HUDEP-2 (cell line): ENCODE measurements at regions not wholly inside any gene's neighbourhood (a gene's known extent, or its start where the extent isn't known, plus 50 kb on each side); places are given as distances from the start of the nearest gene placed in this dataset.

Experiments
- DNase-seq, 76 experiments: peaks; one replicate each; lab custom pipeline; 2025; ENCODE audit not compliant: unreplicated experiment in 76 of 76; lab: John Stamatoyannopoulos, UW

GRCh38 chr7:46565253-46566096 lies 644.4 kb upstream of the IGFBP3 start:
- no peak for DNase-seq

DNA sequence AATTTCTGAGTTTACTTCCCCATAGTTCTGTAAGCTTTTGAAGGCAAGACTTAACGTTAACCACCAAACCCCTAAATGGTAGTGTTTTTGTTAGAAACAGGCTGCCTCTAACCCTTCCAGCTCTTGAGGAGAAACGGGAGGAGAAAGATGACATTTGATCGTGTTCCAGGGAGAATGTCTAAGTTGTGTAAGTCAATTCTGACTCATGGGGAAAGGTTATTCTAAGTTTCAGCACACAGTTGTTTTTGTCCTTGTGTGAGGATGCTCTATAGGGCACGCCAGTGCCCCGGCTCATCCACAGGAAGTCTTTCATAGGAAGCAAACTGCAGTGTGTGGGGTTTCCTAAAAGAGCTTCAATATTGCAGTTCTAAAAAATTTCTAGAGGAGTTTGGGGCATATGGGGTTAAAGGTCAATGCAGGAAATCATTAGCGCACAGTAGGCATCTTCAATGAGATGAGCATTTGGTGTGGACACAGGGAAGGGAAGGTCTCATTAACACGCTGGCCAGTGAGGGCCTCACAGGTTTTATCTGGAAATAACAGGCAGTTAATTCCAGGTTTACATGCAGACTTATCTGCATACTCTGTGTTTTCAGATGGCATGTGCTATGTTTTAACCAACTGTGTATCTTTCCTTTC lies 638.2 kb upstream of the IGFBP3 start:
- no peak for DNase-seq

DNA sequence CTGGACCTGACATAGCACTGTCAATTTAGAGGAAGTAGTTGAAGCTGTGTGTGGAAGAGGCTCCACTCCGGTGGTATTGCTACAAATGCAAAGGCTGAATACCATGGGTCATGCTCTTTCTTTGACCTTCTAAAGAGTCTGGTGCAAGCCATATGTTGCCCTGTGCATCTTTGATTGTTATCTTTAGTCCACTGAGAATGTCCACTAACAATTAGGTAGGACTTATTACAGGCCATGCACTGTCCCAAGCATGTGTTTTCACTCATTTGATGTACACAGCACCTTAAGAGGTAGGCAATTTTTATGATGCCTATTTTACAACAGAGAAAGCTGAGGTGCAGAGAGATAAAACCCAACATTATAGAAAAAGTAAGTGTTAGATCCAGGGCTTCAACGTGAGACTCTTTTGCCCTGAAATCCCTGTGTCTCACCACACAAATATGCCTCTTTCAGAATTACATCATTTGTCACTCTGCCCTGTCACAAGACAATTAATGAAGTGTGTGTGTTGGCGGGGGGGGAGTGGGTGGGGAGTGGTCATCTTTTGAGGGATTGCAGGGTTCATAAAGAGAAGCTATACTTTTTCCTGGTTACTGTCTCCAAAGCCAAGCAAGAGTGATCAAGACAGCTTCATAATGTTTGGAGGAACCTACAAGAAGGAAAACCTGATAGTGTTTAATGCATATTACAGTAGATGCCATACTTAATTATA lies 637.6 kb upstream of the IGFBP3 start:
- no peak for DNase-seq

- no peak for DNase-seq
Measured at GRCh38 chr7:46557781-46558180, 636.7 kb upstream of the IGFBP3 start.

GRCh38 chr7:46557295-46557711 lies 636.2 kb upstream of the IGFBP3 start:
- DNase-seq = no peak

DNA sequence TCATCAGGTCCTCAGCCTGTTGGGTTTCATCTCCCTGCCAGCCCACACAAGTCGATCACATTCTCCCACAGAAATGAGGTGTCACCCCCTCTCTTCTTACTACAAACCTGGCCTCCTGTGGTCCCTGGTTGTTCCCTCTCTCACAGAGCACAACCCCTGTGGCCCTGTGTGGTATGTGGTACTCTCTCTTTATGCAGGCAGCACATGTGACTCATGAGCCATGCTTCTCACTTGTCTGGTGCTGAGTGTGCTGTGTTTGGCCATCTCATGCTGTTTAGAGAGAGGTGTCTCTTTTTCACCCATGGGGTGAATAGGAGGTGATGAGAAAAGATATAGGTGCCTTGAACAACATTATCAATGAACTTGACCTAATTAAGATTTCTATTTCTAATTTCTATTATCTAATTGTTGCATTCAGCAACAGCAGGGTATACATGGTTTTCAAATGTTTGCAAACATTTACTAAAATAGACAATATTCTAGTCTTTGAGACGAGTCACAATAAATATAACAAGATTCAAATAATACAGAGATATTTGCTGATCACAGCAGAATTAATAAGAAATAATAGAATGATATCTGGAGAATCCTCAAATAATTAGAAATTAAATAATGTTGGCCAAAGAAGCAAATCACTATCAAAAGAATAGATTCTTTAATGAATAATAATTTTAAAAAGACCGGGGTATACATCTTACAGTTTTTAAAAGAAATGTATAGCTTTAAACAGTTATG lies 633.8 kb upstream of the IGFBP3 start:
- DNase-seq = no peak

GRCh38 chr7:46551603-46552002 lies 630.5 kb upstream of the IGFBP3 start:
- no peak for DNase-seq

DNA sequence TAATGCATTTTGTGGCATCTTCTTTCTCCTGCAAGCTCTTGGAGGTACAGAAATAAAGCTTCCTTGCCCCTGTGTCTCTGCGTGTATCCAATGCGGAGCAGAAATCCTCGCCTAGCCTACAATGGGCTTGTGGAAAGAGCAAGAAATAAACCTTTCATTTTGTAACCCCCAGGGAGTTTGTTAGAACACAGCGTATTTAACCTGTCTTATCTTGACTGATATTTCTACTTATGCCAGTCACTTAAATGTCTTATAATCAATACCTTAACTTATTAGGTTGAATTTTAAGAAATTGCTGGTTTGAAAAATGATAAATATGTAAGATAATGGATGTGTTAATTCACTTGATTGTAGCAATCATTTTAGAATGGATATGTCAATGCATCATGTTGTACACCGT lies 629.8 kb upstream of the IGFBP3 start:
- no peak for DNase-seq

DNA sequence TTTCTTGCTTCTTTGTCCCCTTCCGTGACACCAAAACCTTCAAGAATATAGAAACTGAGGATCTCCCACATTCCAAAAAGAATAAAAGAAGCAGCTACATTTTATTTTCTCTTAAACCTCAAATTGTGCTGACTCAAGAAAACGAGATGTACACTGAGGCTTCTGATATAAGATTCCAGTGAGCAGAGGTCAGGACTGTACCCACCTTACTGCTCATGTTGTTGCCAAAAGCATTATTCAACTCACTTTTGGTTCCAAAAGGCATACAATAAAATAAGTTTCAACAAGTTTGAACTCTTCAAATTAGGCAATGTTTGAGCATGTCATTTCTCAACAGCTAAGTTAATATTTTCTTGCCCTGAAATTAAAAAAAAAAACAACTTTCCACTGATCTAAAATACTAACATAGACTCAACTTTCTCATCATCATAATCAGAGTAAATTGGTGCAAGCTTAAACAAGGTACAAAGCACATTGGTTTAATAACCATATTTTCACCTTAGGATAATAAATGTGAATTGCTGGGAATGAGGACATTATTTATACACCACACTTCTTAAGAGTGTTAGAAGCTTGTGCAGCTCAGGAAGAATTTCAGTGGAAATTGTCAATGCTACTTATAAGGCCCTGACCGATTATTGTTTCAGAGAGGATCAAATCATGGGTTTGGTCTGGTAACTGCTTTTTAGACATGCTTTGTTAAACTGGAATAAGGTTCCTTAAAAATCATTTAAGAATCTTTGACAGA lies 629.0 kb upstream of the IGFBP3 start:
- peak in 1 of 76 experiments; percentile 38 for DNase-seq

DNA sequence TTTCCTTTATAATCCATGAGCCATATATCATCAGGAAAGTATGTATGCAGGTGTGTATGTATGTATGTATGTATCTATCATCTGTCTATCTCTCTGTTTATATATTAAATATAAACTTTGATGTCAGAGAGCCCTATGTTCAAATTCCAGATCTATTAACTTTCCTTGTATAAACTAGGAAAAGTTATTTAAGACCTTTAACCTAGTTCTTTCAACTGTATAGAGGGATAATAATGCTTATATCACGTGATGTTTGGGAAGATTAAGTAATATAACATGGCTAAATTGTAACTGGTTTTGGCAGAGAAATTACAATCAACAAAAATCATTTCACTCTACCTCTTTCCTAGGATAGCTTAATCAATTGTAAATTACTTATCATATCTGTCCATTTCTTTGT lies 628.3 kb upstream of the IGFBP3 start:
- no peak for DNase-seq

GRCh38 chr7:46547044-46547443 lies 626.0 kb upstream of the IGFBP3 start:
- no peak for DNase-seq

- peak in 15 of 76 experiments; percentile 9 to 55 (median 14) for DNase-seq
Measured at GRCh38 chr7:46545790-46546189, 624.7 kb upstream of the IGFBP3 start.

DNA sequence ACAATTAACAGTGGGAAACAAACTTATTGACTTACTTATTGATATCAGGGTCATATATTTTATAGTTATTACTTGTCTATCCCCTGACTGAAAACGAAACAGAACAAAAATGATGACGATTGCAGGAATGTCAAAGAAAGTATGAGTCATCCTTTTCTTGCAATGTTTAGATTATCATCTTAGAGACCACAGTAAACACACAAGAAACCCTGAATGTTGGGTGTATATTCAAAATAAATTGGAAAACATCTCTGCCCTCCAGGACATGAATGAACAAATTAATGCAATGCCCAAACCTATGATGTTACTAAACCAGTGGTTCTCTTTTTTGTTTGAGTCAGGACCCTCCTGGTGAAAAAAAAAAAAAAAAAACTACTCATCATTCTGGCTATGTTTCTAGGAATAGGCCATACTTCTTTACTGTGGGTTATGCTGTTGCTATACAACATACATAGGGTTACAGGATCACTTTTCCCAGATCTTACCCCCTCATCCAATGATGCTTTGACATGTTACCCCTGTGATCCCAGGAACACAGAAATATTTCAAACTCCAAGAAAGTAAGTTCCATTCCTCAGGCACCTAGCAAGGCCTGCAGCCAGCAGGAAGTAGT lies 623.4 kb upstream of the IGFBP3 start:
- peak in 31 of 76 experiments; percentile 3 to 65 (median 36) for DNase-seq

GRCh38 chr7:46542076-46542475 lies 621.0 kb upstream of the IGFBP3 start:
- DNase-seq = no peak

- no peak for DNase-seq
Measured at GRCh38 chr7:46539892-46540483, 618.9 kb upstream of the IGFBP3 start.

GRCh38 chr7:46537191-46537905 lies 616.3 kb upstream of the IGFBP3 start:
- DNase-seq = no peak

- no peak for DNase-seq
Measured at GRCh38 chr7:46534664-46535588, 613.9 kb upstream of the IGFBP3 start.

- DNase-seq = no peak
Measured at GRCh38 chr7:46533946-46534345, 612.9 kb upstream of the IGFBP3 start.
